HCT116 (cell line): ENCODE measurements at regions not wholly inside any gene's neighbourhood (a gene's known extent, or its start where the extent isn't known, plus 50 kb on each side); places are given as distances from the start of the nearest gene placed in this dataset.

Experiments
- ATAC-seq: fragments of 200-7000 bp; cut with Tn5 transposase; 2 replicates; pipeline ENCODE4 v1.9.1; 2020; ENCODE audit warnings: mild to moderate bottlenecking, moderate library complexity
- BruUV-seq: library from RNA; stranded (reverse); fragments of 400-500 nt; replicated peaks from 2 replicates; lab custom pipeline; 2021; lab: Mats Ljungman, UMichigan
- CTCF ChIA-PET: fragments of 300-600 bp; sonication (Branson Sonifier 250); formaldehyde crosslinking; loops from one replicate; lab custom pipeline; 2021; ENCODE audit warnings: antibody characterized with exemption; lab: Charles Lee
- POLR2A ChIA-PET: fragments of 300-600, 350-600 bp; sonication (Branson Sonifier 250); formaldehyde crosslinking; loops from one replicate; lab custom pipeline; 2021; ENCODE audit warnings: antibody characterized with exemption; lab: Charles Lee
- RAD21 ChIA-PET, 2 experiments: fragments of 300-600 bp; sonication (Branson Sonifier 250); formaldehyde crosslinking; loops; one replicate each; lab custom pipeline; 2023; ENCODE audit warnings: low total read pairs in 2 of 2; ENCODE audit not compliant: uncharacterized antibody in 2 of 2, unreplicated experiment in 2 of 2, low non-redundant PET in 1 of 2; lab: Charles Lee
- DNase-seq: peaks from one replicate; pipeline ENCODE4 v3.0.0-alpha.2; 2010; ENCODE audit warnings: low read depth, low spot score
- H2AFZ ChIP-seq: fragments of 200-600 bp; shearing (Covaris generic), sonication (generic); 2 replicates; pipeline ENCODE4 v1.6.1; 2017; ENCODE audit warnings: low read depth, mixed run types, mixed read lengths, antibody characterized with exemption, low read length; ENCODE audit not compliant: poor library complexity, severe bottlenecking
- H3K27ac ChIP-seq: 2 replicates; pipeline ENCODE4 v1.5.1; 2012; ENCODE audit warnings: low read depth, low read length
- H3K27me3 ChIP-seq: fragments of 200-600 bp; sonication (generic); 2 replicates; pipeline ENCODE4 v1.6.1; 2016; ENCODE audit warnings: mixed run types, low read length, mixed read lengths; ENCODE audit not compliant: insufficient read depth
- H3K36me3 ChIP-seq, 2 experiments: fragments of 200-500 bp in 1 of 2; fragments of 200-600 bp in 1 of 2; sonication (Bioruptor generic) in 1 of 2; sonication (generic) in 1 of 2; 2 replicates each; pipeline versions ENCODE4 v1.5.1 to v1.6.1; 2014 to 2016; ENCODE audit warnings: low read length in 2 of 2, inconsistent platforms in 1 of 2, mixed read lengths in 1 of 2, mixed run types in 1 of 2; ENCODE audit not compliant: insufficient read depth in 2 of 2, control insufficient read depth in 1 of 2
- H3K4me1 ChIP-seq, 2 experiments: fragments of 200-600 bp in 1 of 2; sonication (generic) in 1 of 2; 2 replicates each; pipeline versions ENCODE4 v1.5.1 to v1.6.1; 2012 to 2017; ENCODE audit warnings: low read length in 2 of 2, inconsistent platforms in 1 of 2, mild to moderate bottlenecking in 1 of 2, mixed read lengths in 1 of 2, mixed run types in 1 of 2, moderate library complexity in 1 of 2; ENCODE audit not compliant: insufficient read depth in 2 of 2, control insufficient read depth in 1 of 2
- H3K4me2 ChIP-seq: fragments of 200-600 bp; sonication (generic); 2 replicates; pipeline ENCODE4 v1.6.1; 2017; ENCODE audit warnings: mixed run types, low read length, mixed read lengths
- H3K4me3 ChIP-seq, 2 experiments: fragments of 200-600 bp in 1 of 2; sonication (generic) in 1 of 2; replicated peaks in 1 of 2; 2 replicates each; pipeline ENCODE4 v1.5.1; 2011 to 2016; ENCODE audit warnings: low read length in 2 of 2, control low read depth in 1 of 2, low read depth in 1 of 2, mild to moderate bottlenecking in 1 of 2, mixed read lengths in 1 of 2, mixed run types in 1 of 2
- H3K79me2 ChIP-seq: fragments of 200-600 bp; sonication (generic); 2 replicates; pipeline ENCODE4 v1.6.1; 2017; ENCODE audit warnings: mild to moderate bottlenecking, mixed run types, low read length, moderate library complexity, mixed read lengths; ENCODE audit not compliant: insufficient read depth
- H3K9ac ChIP-seq: fragments of 200-600 bp; sonication (generic); 2 replicates; pipeline ENCODE4 v1.6.1; 2016; ENCODE audit warnings: low read length, mixed read lengths
- H3K9me2 ChIP-seq: fragments of 200-600 bp; sonication (generic), shearing (Covaris generic); 2 replicates; pipeline ENCODE4 v1.6.1; 2017; ENCODE audit warnings: mixed run types, mild to moderate bottlenecking, moderate library complexity; ENCODE audit not compliant: insufficient read depth
- H3K9me3 ChIP-seq, 2 experiments: fragments of 200-500 bp in 1 of 2; fragments of 200-600 bp in 1 of 2; sonication (Bioruptor generic) in 1 of 2; sonication (generic) in 1 of 2; 2 replicates each; pipeline ENCODE4 v1.6.1; 2014 to 2017; ENCODE audit warnings: low read length in 2 of 2, mixed read lengths in 2 of 2, inconsistent platforms in 1 of 2, low read depth in 1 of 2, mild to moderate bottlenecking in 1 of 2, mixed run types in 1 of 2, moderate library complexity in 1 of 2; ENCODE audit not compliant: control insufficient read depth in 1 of 2, insufficient read depth in 1 of 2
- H4K20me1 ChIP-seq: fragments of 200-600 bp; sonication (generic), shearing (Covaris generic); 2 replicates; pipeline ENCODE4 v1.6.1; 2017; ENCODE audit warnings: mixed run types, mild to moderate bottlenecking, moderate library complexity; ENCODE audit not compliant: insufficient read depth
- CEBPB ChIP-seq: IDR thresholded peaks from 2 replicates; pipeline ENCODE4 v1.6.1; 2012; ENCODE audit warnings: low read depth
- CTCF ChIP-seq, 3 experiments: fragments of 200-600 bp in 1 of 3; sonication (generic) in 1 of 3; IDR thresholded peaks in 2 of 3; conservative IDR thresholded peaks in 1 of 3; 2 replicates each; pipeline ENCODE4 v1.5.1; 2012 to 2017; ENCODE audit warnings: low read depth in 2 of 3, low read length in 2 of 3, antibody characterized with exemption in 1 of 3, borderline replicate concordance in 1 of 3, control low read depth in 1 of 3, mild to moderate bottlenecking in 1 of 3, mixed read lengths in 1 of 3, mixed run types in 1 of 3, moderate library complexity in 1 of 3; ENCODE audit not compliant: insufficient read depth in 1 of 3
- FOSL1 ChIP-seq: IDR thresholded peaks from 2 replicates; pipeline ENCODE4 v1.6.1; 2012; ENCODE audit warnings: low read depth
- POLR2AphosphoS5 ChIP-seq: IDR thresholded peaks from 2 replicates; pipeline ENCODE4 v1.6.1; 2011; ENCODE audit warnings: mild to moderate bottlenecking, low read depth, low read length, moderate library complexity
- RAD21 ChIP-seq: IDR thresholded peaks from 2 replicates; pipeline ENCODE4 v1.6.1; 2012; ENCODE audit warnings: low read depth, mild to moderate bottlenecking
- SIN3A ChIP-seq: IDR thresholded peaks from 2 replicates; pipeline ENCODE4 v1.6.1; 2012; ENCODE audit warnings: low read depth
- SP1 ChIP-seq: IDR thresholded peaks from 2 replicates; pipeline ENCODE4 v1.6.1; 2012; ENCODE audit warnings: low read depth
- SRF ChIP-seq: IDR thresholded peaks from 2 replicates; pipeline ENCODE4 v1.6.1; 2012; ENCODE audit warnings: low read depth
- TCF7L2 ChIP-seq: IDR thresholded peaks from 2 replicates; pipeline ENCODE4 v1.7.0; 2011; ENCODE audit warnings: borderline replicate concordance, inconsistent platforms; ENCODE audit not compliant: insufficient read depth, insufficient read length; ENCODE audit errors: extremely low read depth
- YY1 ChIP-seq: IDR thresholded peaks from 2 replicates; pipeline ENCODE4 v1.6.1; 2011; ENCODE audit warnings: low read length, low read depth, moderate library complexity, mild to moderate bottlenecking; ENCODE audit not compliant: insufficient replicate concordance; ENCODE audit errors: extremely low read depth
- intact Hi-C: fragments of 100-400 bp; cut with micrococcal nuclease; formaldehyde crosslinking; loops from 2 replicates; pipeline ENCODE4 v1.10.0; 2022
- TF ChIP-seq, protein P1 (sequence below): IDR thresholded peaks from 2 replicates; pipeline ENCODE4 v1.6.1; 2012
- TF ChIP-seq, protein P2 (sequence below): IDR thresholded peaks from 2 replicates; pipeline ENCODE4 v1.6.1; 2012

- ATAC-seq: no peak
- POLR2A ChIA-PET: no interaction called here
Observed at GRCh38 chr3:86838927-86839326, 152.0 kb downstream of the VGLL3 start.

DNA sequence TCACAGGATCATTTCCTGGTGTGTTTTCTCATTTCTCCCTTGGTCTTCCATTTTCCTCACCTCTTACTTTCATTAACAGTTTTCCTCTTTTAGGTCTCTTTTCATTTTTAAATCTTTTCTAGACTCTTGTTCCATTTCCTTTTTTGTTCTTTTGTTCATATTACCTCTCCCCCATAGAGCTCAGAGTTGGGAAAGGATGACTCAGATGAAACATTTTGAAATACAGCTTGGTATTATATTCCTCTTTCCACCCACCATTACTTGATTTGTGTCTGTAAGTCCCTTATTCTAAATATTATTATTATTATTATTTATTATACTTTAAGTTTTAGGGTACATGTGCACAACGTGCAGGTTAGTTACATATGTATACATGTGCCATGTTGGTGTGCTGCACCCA, 153.1 kb downstream of the VGLL3 start:
- H3K4me1 ChIP-seq: no peaks in the 10 kb centered on the region
- no TSS peak for BruUV-seq
- DNase-seq: no peak
- no peaks in the 10 kb centered on the region for H3K9me2 ChIP-seq
- H4K20me1 ChIP-seq: no peaks in the 10 kb centered on the region; the same call in 1 of the 2 replicates
- no peaks in the 10 kb centered on the region for H3K36me3 ChIP-seq
- no peak overlapping the region for H3K9ac ChIP-seq
- ChIA-PET RAD21 (no interaction called here), POLR2A (no interaction called here)
- no peak overlapping the region for H2AFZ ChIP-seq
- no peak overlapping the region for H3K4me3 ChIP-seq
- no peaks in the 10 kb centered on the region for H3K79me2 ChIP-seq
- 0 out of 4 replicates have a peak, but pooled peaks cover 0 to 3% of the 10 kb centered on the region in 2 experiments for H3K9me3 ChIP-seq
- H3K27ac ChIP-seq: no peak overlapping the region
- H3K27me3 ChIP-seq: no peaks in the 10 kb centered on the region
- TF ChIP-seq TCF7L2 (no peak), SP1 (no peak), CTCF (IDR thresholded peaks at IDR 0.05 in 2 of 3, conservative IDR thresholded peaks at IDR 0.05 in 1 of 3; ENCODE audit: borderline replicate concordance in 1 of 3, insufficient read depth in 1 of 3, low read depth in 2 of 3, low read length in 2 of 3) (no peak)
- TF ChIP-seq, all 23 proteins: peak for 0
- intact Hi-C loops: no loop called here
- CTCF ChIA-PET: no interaction called here
- H3K4me2 ChIP-seq: no peak overlapping the region
- no peak for ATAC-seq

More at GRCh38 chr3:86838927-86839326, 152.0 kb downstream of the VGLL3 start:
- no peak overlapping the region for H2AFZ ChIP-seq
- ChIA-PET CTCF (no interaction called here), RAD21 (no interaction called here)
- H3K4me2 ChIP-seq: no peak overlapping the region
- no peak overlapping the region for H3K9ac ChIP-seq
- no peaks in the 10 kb centered on the region for H3K27me3 ChIP-seq
- no peaks in the 10 kb centered on the region for H3K4me1 ChIP-seq
- no peak overlapping the region for H3K4me3 ChIP-seq
- no TSS peak for BruUV-seq
- H3K9me2 ChIP-seq: no peaks in the 10 kb centered on the region
- TF ChIP-seq FOSL1 (no peak), RAD21 (no peak), POLR2AphosphoS5 (no peak), YY1 (no peak), SRF (no peak), SIN3A (no peak), CEBPB (no peak)
- TF ChIP-seq, protein P1, sequence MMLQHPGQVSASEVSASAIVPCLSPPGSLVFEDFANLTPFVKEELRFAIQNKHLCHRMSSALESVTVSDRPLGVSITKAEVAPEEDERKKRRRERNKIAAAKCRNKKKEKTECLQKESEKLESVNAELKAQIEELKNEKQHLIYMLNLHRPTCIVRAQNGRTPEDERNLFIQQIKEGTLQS: no peak
- TF ChIP-seq, protein P2, sequence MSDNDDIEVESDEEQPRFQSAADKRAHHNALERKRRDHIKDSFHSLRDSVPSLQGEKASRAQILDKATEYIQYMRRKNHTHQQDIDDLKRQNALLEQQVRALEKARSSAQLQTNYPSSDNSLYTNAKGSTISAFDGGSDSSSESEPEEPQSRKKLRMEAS: no peak
- intact Hi-C loops: no loop called here
- no peak for DNase-seq
- H3K27ac ChIP-seq: no peak overlapping the region
- no peaks in the 10 kb centered on the region; the same call in 1 of the 2 replicates for H4K20me1 ChIP-seq
- H3K79me2 ChIP-seq: no peaks in the 10 kb centered on the region
- H3K36me3 ChIP-seq: no peaks in the 10 kb centered on the region
- H3K9me3 ChIP-seq: 0 out of 4 replicates have a peak, but pooled peaks cover 0 to 3% of the 10 kb centered on the region in 2 experiments
